BE2C (cell line): ENCODE measurements at regions not wholly inside any gene's neighbourhood (a gene's known extent, or its start where the extent isn't known, plus 50 kb on each side); places are given as distances from the start of the nearest gene placed in this dataset.

Source experiments
- DNase-seq: peaks from one replicate; pipeline ENCODE4 v3.0.0-alpha.2; 2020
- H3K27me3 ChIP-seq: fragments of 250-450 bp; sonication (Bioruptor Pico); 2 replicates; pipeline ENCODE4 v1.5.1; 2020; ENCODE audit warnings: mild to moderate bottlenecking
- H3K36me3 ChIP-seq: fragments of 250-450 bp; sonication (Bioruptor Pico); 2 replicates; pipeline ENCODE4 v1.5.1; 2020; ENCODE audit warnings: mild to moderate bottlenecking
- H3K4me1 ChIP-seq: fragments of 250-450 bp; sonication (Bioruptor Pico); 2 replicates; pipeline ENCODE4 v1.5.1; 2020
- H3K4me3 ChIP-seq: 2 replicates; pipeline ENCODE4 v1.5.1; 2011; ENCODE audit warnings: low read depth, low read length
- H3K9me3 ChIP-seq: fragments of 250-450 bp; sonication (Bioruptor Pico); 2 replicates; pipeline ENCODE4 v1.5.1; 2020
- TF ChIP-seq, protein P1 (sequence below): IDR thresholded peaks from 2 replicates; pipeline ENCODE4 v1.5.1; 2012; ENCODE audit warnings: mild to moderate bottlenecking, low read depth, low read length

GRCh38 chr11:119806064-119806915, 77.3 kb upstream of the NECTIN1 start:
- Histone ChIP-seq H3K27me3 (no peaks in the 10 kb centered on the region), H3K4me3 (no peak overlapping the region), H3K4me1 (no peaks in the 10 kb centered on the region), H3K9me3 (no peaks in the 10 kb centered on the region), H3K36me3 (no peaks in the 10 kb centered on the region)
- no peak for DNase-seq
- TF ChIP-seq, protein P1, sequence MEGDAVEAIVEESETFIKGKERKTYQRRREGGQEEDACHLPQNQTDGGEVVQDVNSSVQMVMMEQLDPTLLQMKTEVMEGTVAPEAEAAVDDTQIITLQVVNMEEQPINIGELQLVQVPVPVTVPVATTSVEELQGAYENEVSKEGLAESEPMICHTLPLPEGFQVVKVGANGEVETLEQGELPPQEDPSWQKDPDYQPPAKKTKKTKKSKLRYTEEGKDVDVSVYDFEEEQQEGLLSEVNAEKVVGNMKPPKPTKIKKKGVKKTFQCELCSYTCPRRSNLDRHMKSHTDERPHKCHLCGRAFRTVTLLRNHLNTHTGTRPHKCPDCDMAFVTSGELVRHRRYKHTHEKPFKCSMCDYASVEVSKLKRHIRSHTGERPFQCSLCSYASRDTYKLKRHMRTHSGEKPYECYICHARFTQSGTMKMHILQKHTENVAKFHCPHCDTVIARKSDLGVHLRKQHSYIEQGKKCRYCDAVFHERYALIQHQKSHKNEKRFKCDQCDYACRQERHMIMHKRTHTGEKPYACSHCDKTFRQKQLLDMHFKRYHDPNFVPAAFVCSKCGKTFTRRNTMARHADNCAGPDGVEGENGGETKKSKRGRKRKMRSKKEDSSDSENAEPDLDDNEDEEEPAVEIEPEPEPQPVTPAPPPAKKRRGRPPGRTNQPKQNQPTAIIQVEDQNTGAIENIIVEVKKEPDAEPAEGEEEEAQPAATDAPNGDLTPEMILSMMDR = no peak

DNA sequence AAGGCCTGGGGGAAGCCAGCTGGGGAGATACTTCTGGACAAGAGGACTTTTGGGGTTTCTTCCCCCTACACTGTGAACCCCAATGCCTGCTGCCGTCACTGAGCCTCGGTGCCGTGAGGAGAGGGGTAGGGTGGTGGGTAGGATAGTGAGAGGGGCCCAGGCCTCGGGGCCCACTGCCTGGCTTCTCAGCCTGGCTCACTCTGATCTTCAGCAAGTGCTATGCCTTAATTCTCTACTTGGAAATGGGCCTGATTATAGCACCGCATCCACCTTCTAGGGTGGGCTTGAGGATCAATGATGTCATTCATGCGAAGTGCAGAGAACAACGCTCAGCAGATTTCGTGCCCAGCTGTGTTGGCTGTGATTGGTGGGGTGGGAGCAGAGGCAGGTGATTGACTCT, 76.7 kb upstream of the NECTIN1 start:
- TF ChIP-seq, protein P1 = no peak
- no peaks in the 10 kb centered on the region for H3K9me3 ChIP-seq
- H3K27me3 ChIP-seq = no peaks in the 10 kb centered on the region
- H3K4me3 ChIP-seq = no peak overlapping the region
- no peaks in the 10 kb centered on the region for H3K36me3 ChIP-seq
- no peaks in the 10 kb centered on the region for H3K4me1 ChIP-seq
- no peak for DNase-seq

GRCh38 chr11:119804698-119805097, 75.7 kb upstream of the NECTIN1 start:
- H3K27me3 ChIP-seq = no peaks in the 10 kb centered on the region
- H3K4me1 ChIP-seq = peaks cover 6% of the 10 kb centered on the region; the same call in 1 of the 2 replicates
- H3K9me3 ChIP-seq = no peaks in the 10 kb centered on the region
- TF ChIP-seq, protein P1 = no peak
- H3K4me3 ChIP-seq = no peak overlapping the region
- no peaks in the 10 kb centered on the region for H3K36me3 ChIP-seq
- DNase-seq = no peak

- no peaks in the 10 kb centered on the region for H3K36me3 ChIP-seq
- H3K27me3 ChIP-seq = no peaks in the 10 kb centered on the region
- DNase-seq = no peak
- no peak overlapping the region for H3K4me3 ChIP-seq
- TF ChIP-seq, protein P1 = no peak
- H3K9me3 ChIP-seq = no peaks in the 10 kb centered on the region
- H3K4me1 ChIP-seq = peaks cover 8% of the 10 kb centered on the region; the same call in 1 of the 2 replicates
Measured at GRCh38 chr11:119803726-119804294, 74.8 kb upstream of the NECTIN1 start.

DNA sequence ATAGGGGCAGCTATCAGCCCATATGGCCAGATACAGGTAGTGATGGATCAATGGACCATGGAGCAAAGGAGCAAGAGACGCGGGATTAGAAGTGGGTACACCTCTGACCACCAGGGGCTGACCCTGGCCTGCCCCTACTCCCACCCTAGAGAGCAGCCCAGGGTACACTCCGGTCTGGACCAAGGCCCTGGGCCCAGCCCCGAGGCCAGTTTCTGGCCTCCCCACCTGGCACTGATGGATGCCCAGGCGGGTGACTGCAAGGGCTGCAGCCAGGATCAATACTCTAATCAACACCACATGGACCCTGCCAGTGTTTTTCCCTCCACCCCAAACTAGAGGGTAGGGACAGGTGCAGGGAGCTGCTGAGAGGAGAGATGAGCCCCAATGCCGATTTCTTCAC, 74.1 kb upstream of the NECTIN1 start:
- DNase-seq = no peak
- H3K36me3 ChIP-seq = no peaks in the 10 kb centered on the region
- TF ChIP-seq, protein P1 = no peak
- no peak overlapping the region for H3K4me3 ChIP-seq
- no peaks in the 10 kb centered on the region for H3K27me3 ChIP-seq
- H3K9me3 ChIP-seq = no peaks in the 10 kb centered on the region
- peaks cover 8% of the 10 kb centered on the region; the same call in 1 of the 2 replicates for H3K4me1 ChIP-seq

- no peaks in the 10 kb centered on the region for H3K27me3 ChIP-seq
- DNase-seq = no peak
- peaks cover 8% of the 10 kb centered on the region; the same call in 1 of the 2 replicates for H3K4me1 ChIP-seq
- TF ChIP-seq, protein P1 = no peak
- no peaks in the 10 kb centered on the region for H3K9me3 ChIP-seq
- no peaks in the 10 kb centered on the region for H3K36me3 ChIP-seq
- no peak overlapping the region for H3K4me3 ChIP-seq
Measured at GRCh38 chr11:119802670-119803069, 73.7 kb upstream of the NECTIN1 start.
